ENCODE measurements at regions not wholly inside any gene's neighbourhood (a gene's known extent, or its start where the extent isn't known, plus 50 kb on each side); places are given as distances from the start of the nearest gene placed in this dataset.

- Mint-ChIP-seq H3K36me3 (no peaks in the 10 kb centered on the region), H3K9me3 (peaks cover 0 to 10% (median 2%) of the 10 kb centered on the region in 8 donors), H3K4me1 (no peaks in the 10 kb centered on the region), H3K27me3 (no peaks in the 10 kb centered on the region), H3K4me3 (no peak overlapping the region), H3K27ac (no peak overlapping the region)
- Histone ChIP-seq H3K4me3 (ENCODE audit: low read length in 2 of 2) (no peak overlapping the region), H3K27me3 (ENCODE audit: insufficient read depth, low read length) (no peaks in the 10 kb centered on the region), H3K27ac (ENCODE audit: low read depth, low read length) (no peak overlapping the region), H3K9me3 (ENCODE audit: control insufficient read depth in 1 of 2, low read length in 2 of 2) (no peaks in the 10 kb centered on the region), H3K4me1 (ENCODE audit: insufficient read depth, low read length) (no peaks in the 10 kb centered on the region), H3K36me3 (ENCODE audit: insufficient read depth, low read length) (no peaks in the 10 kb centered on the region)
- ChIA-PET CTCF (ENCODE audit: partially characterized antibody) (interaction anchor here (0.6 kb wide), 1 partner anchor 14 kb away, joined by 3 read pairs; no protein-coding TSS in a partner anchor), POLR2A (ENCODE audit: partially characterized antibody) (no interaction called here)
- DNase-seq = no peak
- intact Hi-C loops (cut with micrococcal nuclease) = no loop called here
These were observed 481.8 kb upstream of the MEIS1 start for GRCh38 chr2:65952966-65953761.

- ChIA-PET POLR2A (ENCODE audit: partially characterized antibody) (no interaction called here), CTCF (ENCODE audit: partially characterized antibody) (no interaction called here)
- DNase-seq = no peak
- H3K4me1 Mint-ChIP-seq = no peaks in the 10 kb centered on the region
- no peak overlapping the region for H3K4me3 Mint-ChIP-seq
- Histone ChIP-seq H3K27ac (ENCODE audit: low read depth, low read length) (no peak overlapping the region), H3K4me1 (ENCODE audit: insufficient read depth, low read length) (no peaks in the 10 kb centered on the region), H3K9me3 (ENCODE audit: control insufficient read depth in 1 of 2, low read length in 2 of 2) (no peaks in the 10 kb centered on the region), H3K27me3 (ENCODE audit: insufficient read depth, low read length) (no peaks in the 10 kb centered on the region), H3K4me3 (ENCODE audit: low read length in 2 of 2) (no peak overlapping the region), H3K36me3 (ENCODE audit: insufficient read depth, low read length) (no peaks in the 10 kb centered on the region)
- H3K27me3 Mint-ChIP-seq = no peaks in the 10 kb centered on the region
- no peak overlapping the region for H3K27ac Mint-ChIP-seq
- no peaks in the 10 kb centered on the region for H3K36me3 Mint-ChIP-seq
- intact Hi-C loops (cut with micrococcal nuclease) = no loop called here
- peaks cover 0 to 13% (median 1%) of the 10 kb centered on the region in 8 donors for H3K9me3 Mint-ChIP-seq
These were observed 490.7 kb upstream of the MEIS1 start for GRCh38 chr2:65944213-65944612.

- H3K9me3 ChIP-seq (ENCODE audit: control insufficient read depth in 1 of 2, low read length in 2 of 2) = no peaks in the 10 kb centered on the region
- Mint-ChIP-seq H3K4me1 (no peaks in the 10 kb centered on the region), H3K9me3 (peaks cover 0 to 12% (median 0%) of the 10 kb centered on the region in 8 donors), H3K27ac (no peak overlapping the region), H3K36me3 (no peaks in the 10 kb centered on the region), H3K4me3 (no peak overlapping the region), H3K27me3 (no peaks in the 10 kb centered on the region)
- no peak overlapping the region for H3K27ac ChIP-seq (ENCODE audit: low read depth, low read length)
- ChIA-PET CTCF (ENCODE audit: partially characterized antibody) (no interaction called here), POLR2A (ENCODE audit: partially characterized antibody) (no interaction called here)
- intact Hi-C loops (cut with micrococcal nuclease) = no loop called here
- no peak for DNase-seq
- H3K36me3 ChIP-seq (ENCODE audit: insufficient read depth, low read length) = no peaks in the 10 kb centered on the region
- no peaks in the 10 kb centered on the region for H3K4me1 ChIP-seq (ENCODE audit: insufficient read depth, low read length)
- H3K4me3 ChIP-seq (ENCODE audit: low read length in 2 of 2) = no peak overlapping the region
- no peaks in the 10 kb centered on the region for H3K27me3 ChIP-seq (ENCODE audit: insufficient read depth, low read length)
These were observed 491.7 kb upstream of the MEIS1 start for GRCh38 chr2:65943099-65943786.

- no peak overlapping the region for H3K27ac ChIP-seq (ENCODE audit: low read depth, low read length)
- POLR2A ChIA-PET (ENCODE audit: partially characterized antibody) = no interaction called here
- no peaks in the 10 kb centered on the region for H3K27me3 ChIP-seq (ENCODE audit: insufficient read depth, low read length)
- no peak overlapping the region for H3K4me3 ChIP-seq (ENCODE audit: low read length in 2 of 2)
- H3K27ac Mint-ChIP-seq = no peak overlapping the region
- H3K36me3 ChIP-seq (ENCODE audit: insufficient read depth, low read length) = no peaks in the 10 kb centered on the region
- intact Hi-C loops (cut with micrococcal nuclease) = no loop called here
- no peak for DNase-seq
- H3K36me3 Mint-ChIP-seq = no peaks in the 10 kb centered on the region
- no peaks in the 10 kb centered on the region for H3K9me3 ChIP-seq (ENCODE audit: control insufficient read depth in 1 of 2, low read length in 2 of 2)
- no peak overlapping the region for H3K4me3 Mint-ChIP-seq
- H3K4me1 Mint-ChIP-seq = no peaks in the 10 kb centered on the region
- H3K27me3 Mint-ChIP-seq = no peaks in the 10 kb centered on the region
- H3K9me3 Mint-ChIP-seq = peaks cover 0 to 7% (median 0%) of the 10 kb centered on the region in 8 donors
- H3K4me1 ChIP-seq (ENCODE audit: insufficient read depth, low read length) = no peaks in the 10 kb centered on the region
- CTCF ChIA-PET (ENCODE audit: partially characterized antibody) = no interaction called here
These were observed 494.1 kb upstream of the MEIS1 start for GRCh38 chr2:65940856-65941255.

- POLR2A ChIA-PET (ENCODE audit: partially characterized antibody) = no interaction called here
- H3K27me3 ChIP-seq (ENCODE audit: insufficient read depth, low read length) = no peaks in the 10 kb centered on the region
- no peaks in the 10 kb centered on the region for H3K9me3 ChIP-seq (ENCODE audit: control insufficient read depth in 1 of 2, low read length in 2 of 2)
- no peaks in the 10 kb centered on the region for H3K36me3 ChIP-seq (ENCODE audit: insufficient read depth, low read length)
- H3K4me3 Mint-ChIP-seq = no peak overlapping the region
- no peaks in the 10 kb centered on the region for H3K4me1 ChIP-seq (ENCODE audit: insufficient read depth, low read length)
- CTCF ChIA-PET (ENCODE audit: partially characterized antibody) = interaction anchor here (0.7 to 1.1 kb wide), 2 partner anchors 13 to 47 kb away, joined by 3 read pairs; no protein-coding TSS in a partner anchor
- no peak overlapping the region for H3K4me3 ChIP-seq (ENCODE audit: low read length in 2 of 2)
- no peaks in the 10 kb centered on the region for H3K36me3 Mint-ChIP-seq
- H3K27ac Mint-ChIP-seq = no peak overlapping the region
- no peaks in the 10 kb centered on the region for H3K4me1 Mint-ChIP-seq
- intact Hi-C loops (cut with micrococcal nuclease) = no loop called here
- H3K9me3 Mint-ChIP-seq = peaks cover 0 to 8% (median 1%) of the 10 kb centered on the region in 8 donors
- DNase-seq = no peak
- H3K27ac ChIP-seq (ENCODE audit: low read depth, low read length) = no peak overlapping the region
- no peaks in the 10 kb centered on the region for H3K27me3 Mint-ChIP-seq
These were observed 495.2 kb upstream of the MEIS1 start for GRCh38 chr2:65939687-65940086.

- no peaks in the 10 kb centered on the region for H3K4me1 ChIP-seq (ENCODE audit: insufficient read depth, low read length)
- no peak overlapping the region for H3K27ac ChIP-seq (ENCODE audit: low read depth, low read length)
- no peak overlapping the region for H3K4me3 ChIP-seq (ENCODE audit: low read length in 2 of 2)
- H3K9me3 ChIP-seq (ENCODE audit: control insufficient read depth in 1 of 2, low read length in 2 of 2) = no peaks in the 10 kb centered on the region
- H3K4me1 Mint-ChIP-seq = no peaks in the 10 kb centered on the region
- H3K9me3 Mint-ChIP-seq = peaks cover 0 to 10% (median 2%) of the 10 kb centered on the region in 8 donors
- H3K27ac Mint-ChIP-seq = no peak overlapping the region
- H3K36me3 Mint-ChIP-seq = no peaks in the 10 kb centered on the region
- ChIA-PET CTCF (ENCODE audit: partially characterized antibody) (no interaction called here), POLR2A (ENCODE audit: partially characterized antibody) (no interaction called here)
- H3K27me3 ChIP-seq (ENCODE audit: insufficient read depth, low read length) = no peaks in the 10 kb centered on the region
- peaks cover 0 to 2% of the 10 kb centered on the region in 2 donors for H3K27me3 Mint-ChIP-seq
- DNase-seq = no peak
- intact Hi-C loops (cut with micrococcal nuclease) = no loop called here
- H3K36me3 ChIP-seq (ENCODE audit: insufficient read depth, low read length) = no peaks in the 10 kb centered on the region
- H3K4me3 Mint-ChIP-seq = no peak overlapping the region
These were observed 497.4 kb upstream of the MEIS1 start for GRCh38 chr2:65937379-65938160.

- no peak for DNase-seq
- Mint-ChIP-seq H3K27ac (no peak overlapping the region), H3K4me3 (no peak overlapping the region), H3K4me1 (no peaks in the 10 kb centered on the region), H3K36me3 (no peaks in the 10 kb centered on the region), H3K27me3 (peaks cover 0 to 2% of the 10 kb centered on the region in 2 donors), H3K9me3 (peaks cover 0 to 14% (median 4%) of the 10 kb centered on the region in 8 donors)
- H3K9me3 ChIP-seq (ENCODE audit: control insufficient read depth in 1 of 2, low read length in 2 of 2) = no peaks in the 10 kb centered on the region
- H3K4me1 ChIP-seq (ENCODE audit: insufficient read depth, low read length) = no peaks in the 10 kb centered on the region
- H3K36me3 ChIP-seq (ENCODE audit: insufficient read depth, low read length) = no peaks in the 10 kb centered on the region
- no peaks in the 10 kb centered on the region for H3K27me3 ChIP-seq (ENCODE audit: insufficient read depth, low read length)
- ChIA-PET CTCF (ENCODE audit: partially characterized antibody) (no interaction called here), POLR2A (ENCODE audit: partially characterized antibody) (no interaction called here)
- H3K4me3 ChIP-seq (ENCODE audit: low read length in 2 of 2) = no peak overlapping the region
- intact Hi-C loops (cut with micrococcal nuclease) = no loop called here
- H3K27ac ChIP-seq (ENCODE audit: low read depth, low read length) = no peak overlapping the region
These were observed 499.8 kb upstream of the MEIS1 start for GRCh38 chr2:65934992-65935629.

All from CD4-positive, alpha-beta memory T cell (primary cell).